RCC 7860 (cell line): ENCODE measurements at regions not wholly inside any gene's neighbourhood (a gene's known extent, or its start where the extent isn't known, plus 50 kb on each side); places are given as distances from the start of the nearest gene placed in this dataset.
A peak's percentile ranks its signal among the peaks of the same experiment; 100 is the strongest.

ENCODE experiments used
- DNase-seq: peaks from one replicate; pipeline ENCODE4 v3.0.0-alpha.2; 2015; ENCODE audit warnings: low spot score
- FAIRE-seq: peaks from 2 replicates; lab custom pipeline; 2012; peaks lifted over from hg19 to GRCh38; lab: Jason Lieb, UNC

GRCh38 chr6:143595251-143596036, 82.3 kb upstream of the PHACTR2 start:
- FAIRE-seq (no peak), DNase-seq (no peak)

DNA sequence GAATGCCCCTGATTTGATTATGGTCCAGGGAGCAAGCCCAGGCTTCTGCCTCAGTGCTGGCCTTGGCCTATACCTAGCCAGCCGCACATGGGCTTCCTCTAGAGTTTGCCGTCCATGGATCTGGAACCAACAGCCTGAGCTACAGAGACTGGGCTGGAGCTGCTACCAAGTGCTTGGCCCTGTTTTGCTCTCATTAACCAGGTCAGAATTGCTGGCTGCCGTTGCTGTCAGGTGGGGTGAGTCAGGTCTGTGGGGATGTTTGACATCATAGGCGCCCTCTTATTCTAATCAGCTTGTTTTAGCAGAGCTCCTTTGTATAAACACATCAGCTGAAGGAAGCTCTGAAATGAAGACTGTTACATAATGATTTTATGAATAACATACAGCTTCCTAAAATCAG, 83.1 kb upstream of the PHACTR2 start:
- FAIRE-seq (no peak), DNase-seq (no peak)

- FAIRE-seq (no peak), DNase-seq (no peak)
Observed at GRCh38 chr6:143592335-143592734, 80.8 kb upstream of the FUCA2 start.

- DNase-seq (no peak), FAIRE-seq (no peak)
Observed at GRCh38 chr6:143591441-143591840, 79.9 kb upstream of the FUCA2 start.

- DNase-seq: no peak
- no peak for FAIRE-seq
Observed at GRCh38 chr6:143589162-143589561, 77.6 kb upstream of the FUCA2 start.

GRCh38 chr6:143586557-143586956, 75.0 kb upstream of the FUCA2 start:
- DNase-seq (no peak), FAIRE-seq (no peak)

GRCh38 chr6:143585716-143586115, 74.2 kb upstream of the FUCA2 start:
- FAIRE-seq: no peak
- DNase-seq: no peak

GRCh38 chr6:143585241-143585640, 73.7 kb upstream of the FUCA2 start:
- DNase-seq (no peak), FAIRE-seq (no peak)

DNA sequence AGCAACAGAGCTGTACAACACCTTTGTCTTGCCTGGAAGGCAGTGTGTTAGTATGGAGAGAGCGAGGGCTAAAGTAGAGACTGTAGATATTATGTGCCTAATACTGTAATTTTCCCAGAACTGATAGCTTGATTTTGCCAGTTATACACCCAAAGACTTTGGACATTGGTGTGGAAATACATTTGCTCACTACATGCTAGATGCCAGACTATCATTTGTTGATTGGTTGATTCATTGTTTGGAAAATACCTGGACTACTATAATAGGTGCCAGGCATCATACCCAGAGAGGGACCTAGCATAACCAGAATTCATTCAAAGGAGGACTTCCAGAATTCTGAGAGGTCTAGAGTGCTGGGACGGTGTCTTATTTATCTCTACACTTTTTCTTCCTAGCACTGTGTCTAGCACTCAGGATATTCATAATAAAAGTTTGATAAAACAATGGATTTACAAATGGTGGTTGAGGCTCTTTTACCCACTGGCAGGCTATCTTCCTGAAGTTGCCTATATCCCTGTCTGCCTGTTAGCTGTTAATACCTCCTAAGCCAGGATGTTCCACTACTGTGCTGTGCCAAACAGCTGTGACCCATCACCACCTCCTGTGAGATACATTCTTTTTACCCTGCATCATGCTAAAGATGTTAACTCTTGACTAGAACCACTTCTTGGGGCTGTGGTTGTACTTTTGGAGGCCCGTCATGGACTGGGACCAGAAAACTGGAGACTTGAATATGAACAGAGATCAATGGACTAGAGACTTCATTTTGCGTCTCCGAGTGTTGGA, 72.2 kb upstream of the FUCA2 start:
- DNase-seq (no peak), FAIRE-seq (no peak)

GRCh38 chr6:143581835-143582480, 70.4 kb upstream of the FUCA2 start:
- FAIRE-seq (no peak), DNase-seq (no peak)

GRCh38 chr6:143579703-143580102, 68.2 kb upstream of the FUCA2 start:
- FAIRE-seq: no peak
- no peak for DNase-seq

DNA sequence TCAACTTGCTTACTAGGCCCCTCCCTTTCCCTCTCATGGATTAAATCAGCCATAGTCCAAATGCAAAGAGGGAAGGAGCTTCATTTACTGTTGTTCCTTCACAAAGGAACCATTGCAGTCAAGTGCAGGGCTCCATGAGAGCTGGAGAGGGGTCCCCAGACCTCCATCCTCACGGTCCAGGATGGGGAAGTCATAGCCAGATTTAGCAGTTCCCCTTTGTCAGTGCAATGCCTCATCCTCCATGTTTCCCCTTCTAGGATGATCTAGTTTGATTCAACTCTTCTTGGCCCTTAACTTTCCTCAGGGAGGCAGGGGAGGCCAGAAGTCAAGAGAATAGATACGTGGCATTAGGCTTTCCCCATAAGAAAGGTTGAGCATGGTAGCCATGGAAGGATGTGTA, 66.5 kb upstream of the FUCA2 start:
- no peak for FAIRE-seq

DNA sequence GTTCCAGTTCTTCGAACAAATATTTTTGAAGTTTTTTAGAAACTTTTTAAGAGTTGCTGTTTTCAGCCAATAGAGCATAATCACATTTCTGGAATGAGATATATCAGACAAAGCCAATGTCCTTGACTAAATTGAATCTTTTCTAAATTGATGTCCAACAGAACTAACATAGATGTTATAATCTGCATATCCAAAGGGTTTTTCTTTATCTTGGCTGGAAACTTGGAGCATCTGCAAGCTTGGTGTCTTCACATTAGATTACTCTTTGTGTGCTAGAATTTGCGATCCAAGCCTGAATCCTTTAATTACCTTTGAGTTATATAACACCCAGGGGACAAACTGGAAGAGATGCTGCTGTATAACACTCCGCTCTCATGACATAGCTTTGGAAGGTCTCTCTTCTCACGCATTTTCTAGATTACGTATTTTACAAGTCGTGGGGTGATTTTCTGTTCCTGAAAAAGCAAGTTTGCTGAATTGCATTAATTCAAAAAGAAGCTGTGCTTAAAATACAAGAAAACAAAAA, 64.4 kb upstream of the FUCA2 start:
- DNase-seq: no peak
- FAIRE-seq: no peak

More for the DNA sequence above, 66.5 kb upstream of the FUCA2 start:
- no peak for DNase-seq

GRCh38 chr6:143575440-143575839, 63.9 kb upstream of the FUCA2 start:
- DNase-seq (peak; percentile 67), FAIRE-seq (peak; percentile 78)

DNA sequence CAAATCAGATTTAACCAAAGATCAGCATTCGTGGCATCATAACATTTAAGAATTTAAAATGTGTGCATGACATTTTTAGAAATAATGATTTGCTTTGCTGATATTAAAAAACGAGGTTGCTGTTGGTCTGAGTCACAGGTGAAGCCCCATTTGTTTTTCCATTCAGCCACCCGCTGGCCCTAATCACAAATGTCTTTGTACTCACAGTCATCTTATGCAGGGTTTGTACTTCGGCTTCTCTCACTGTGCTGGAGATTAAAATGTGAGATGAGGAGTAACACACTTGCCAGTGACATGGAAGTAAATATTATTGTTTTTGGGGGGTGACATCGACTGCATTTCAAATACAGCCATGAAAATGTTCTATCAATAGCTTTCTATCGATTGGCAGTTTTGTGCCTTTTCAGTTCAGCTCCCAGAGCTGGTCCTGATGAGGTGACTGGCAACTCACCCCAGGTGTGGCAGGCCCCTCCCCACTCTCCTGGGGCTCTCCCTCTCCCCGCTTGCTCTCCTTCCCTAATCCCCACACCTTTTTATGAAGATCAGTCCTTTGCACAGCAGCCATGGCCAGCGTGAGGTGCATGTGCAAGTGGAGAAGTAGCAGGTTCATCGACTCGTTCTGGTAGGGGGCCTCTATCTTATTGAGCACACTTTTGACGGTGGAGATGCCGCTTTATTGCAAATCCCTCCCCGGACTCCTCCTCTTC, 58.8 kb upstream of the FUCA2 start:
- DNase-seq: no peak
- no peak for FAIRE-seq

- FAIRE-seq (no peak), DNase-seq (no peak)
Observed at GRCh38 chr6:143569040-143569439, 57.5 kb upstream of the FUCA2 start.

DNA sequence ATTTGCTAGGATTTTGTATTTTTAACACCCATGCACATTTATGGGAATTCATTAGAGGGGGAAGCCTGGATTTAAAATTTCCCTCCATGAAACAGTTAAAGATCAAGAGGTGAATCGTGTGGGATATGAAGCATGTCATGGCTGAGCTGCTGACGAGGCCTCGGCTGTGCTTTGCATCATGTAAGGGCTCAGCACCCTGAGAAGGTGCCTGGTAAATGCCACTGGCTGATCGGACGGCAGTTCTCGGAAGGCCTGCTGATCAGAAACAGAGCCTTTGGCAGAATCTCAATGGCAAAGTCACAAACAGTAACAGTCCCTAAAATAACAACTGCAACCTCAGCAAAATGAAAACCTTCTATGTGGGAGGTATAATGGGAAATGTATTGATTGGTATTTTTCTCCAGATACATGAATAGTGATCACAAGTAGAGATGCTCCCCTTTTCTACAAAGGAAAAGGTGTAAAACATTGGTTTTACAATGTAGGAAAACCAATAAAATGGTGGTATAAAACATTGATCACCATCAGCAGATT, 53.0 kb upstream of the FUCA2 start:
- DNase-seq: no peak
- FAIRE-seq: no peak

DNA sequence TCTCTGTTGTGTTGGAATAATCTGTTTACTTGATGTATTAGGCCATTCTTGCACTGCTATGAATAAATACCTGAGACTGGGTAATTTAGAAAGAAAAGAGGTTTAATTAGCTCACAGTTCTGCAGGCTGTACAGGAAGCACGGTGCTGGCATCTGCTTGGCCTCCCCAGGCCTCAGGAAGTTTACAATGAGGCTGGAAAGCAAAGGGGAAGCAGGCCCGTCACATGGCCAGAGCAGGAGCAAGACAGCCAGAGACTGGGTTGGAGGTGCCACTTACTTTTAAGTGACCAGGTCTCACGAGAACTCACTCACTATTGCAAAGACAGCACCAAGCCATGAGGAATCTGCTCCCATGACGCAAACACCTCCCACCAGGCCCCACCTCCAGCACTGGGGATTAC, 50.6 kb upstream of the FUCA2 start:
- FAIRE-seq: no peak
- no peak for DNase-seq
